HG02938 (cell line): ENCODE measurements at regions not wholly inside any gene's neighbourhood (a gene's known extent, or its start where the extent isn't known, plus 50 kb on each side); places are given as distances from the start of the nearest gene placed in this dataset.
"Not testable (repeated sequence)": the region's sequence is repeated elsewhere in the genome, so short reads cannot be mapped to it uniquely, and the experiment has no call there.

Source experiments
- ATAC-seq: cut with Tn5 transposase; IDR thresholded peaks from one replicate; pipeline ENCODE4 v1.9.1; 2021; ENCODE audit warnings: mild to moderate bottlenecking, moderate library complexity; ENCODE audit not compliant: unreplicated experiment

DNA sequence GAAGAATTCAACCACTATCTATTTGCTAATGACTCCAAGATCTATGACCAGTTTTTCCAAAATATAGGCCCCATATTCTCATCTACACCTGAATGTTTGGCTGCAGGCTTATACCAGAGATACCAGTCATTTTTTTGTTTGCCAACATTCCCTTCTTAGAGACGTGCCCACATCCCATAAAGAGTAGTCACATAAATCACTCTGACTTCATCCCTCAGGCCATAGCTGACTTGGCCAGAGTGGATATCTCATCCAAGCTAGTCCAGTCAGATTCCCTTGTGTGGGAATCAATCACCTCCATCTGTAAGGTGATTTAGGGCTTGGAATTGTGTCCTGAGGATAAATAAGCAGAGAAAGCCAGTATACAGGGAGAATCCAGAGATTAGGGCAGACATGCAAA is 124.3 kb upstream of the SLC24A2 start:
- no peak for ATAC-seq

DNA sequence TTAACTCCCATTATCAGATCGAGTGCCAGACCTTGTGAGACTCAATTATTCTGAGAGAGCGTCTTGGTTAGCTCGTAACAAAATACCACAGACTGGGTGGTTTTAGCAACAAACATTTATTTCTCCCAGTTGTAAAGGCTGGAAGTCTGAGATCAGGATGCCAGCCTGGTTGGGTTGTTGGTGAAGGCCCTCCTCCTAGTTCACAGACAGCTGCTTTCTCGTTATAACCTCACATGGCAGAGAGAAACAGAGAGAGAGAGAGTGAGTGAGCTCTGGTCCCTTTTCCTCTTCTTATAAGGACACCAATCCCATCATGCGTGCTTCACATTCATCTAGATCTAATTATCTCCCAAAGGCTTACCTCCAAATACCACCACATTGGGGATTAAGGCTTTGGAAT is 114.2 kb upstream of the SLC24A2 start:
- ATAC-seq: no peak

DNA sequence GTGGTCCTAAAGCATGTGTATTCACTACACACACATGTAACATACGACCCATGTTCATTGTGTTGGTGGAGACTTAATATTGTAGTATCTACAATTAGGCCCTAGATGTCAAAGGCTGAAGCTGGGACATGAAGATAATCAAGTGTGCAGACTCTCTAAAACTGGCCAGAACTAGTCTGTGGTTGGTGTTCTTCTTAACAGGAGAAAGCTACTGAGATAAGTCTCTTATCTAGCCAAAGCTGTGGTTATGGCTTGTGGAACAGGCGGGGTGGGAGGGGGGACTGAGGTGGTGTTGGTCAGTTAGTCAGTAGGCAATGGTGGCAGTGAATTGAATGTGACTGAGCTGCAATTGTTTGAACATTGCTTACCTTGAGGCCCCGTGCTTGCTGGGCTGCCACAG is 112.7 kb upstream of the SLC24A2 start:
- ATAC-seq: no peak

- ATAC-seq: no peak
Observed at GRCh38 chr9:19896161-19896560, 107.3 kb upstream of the SLC24A2 start.

DNA sequence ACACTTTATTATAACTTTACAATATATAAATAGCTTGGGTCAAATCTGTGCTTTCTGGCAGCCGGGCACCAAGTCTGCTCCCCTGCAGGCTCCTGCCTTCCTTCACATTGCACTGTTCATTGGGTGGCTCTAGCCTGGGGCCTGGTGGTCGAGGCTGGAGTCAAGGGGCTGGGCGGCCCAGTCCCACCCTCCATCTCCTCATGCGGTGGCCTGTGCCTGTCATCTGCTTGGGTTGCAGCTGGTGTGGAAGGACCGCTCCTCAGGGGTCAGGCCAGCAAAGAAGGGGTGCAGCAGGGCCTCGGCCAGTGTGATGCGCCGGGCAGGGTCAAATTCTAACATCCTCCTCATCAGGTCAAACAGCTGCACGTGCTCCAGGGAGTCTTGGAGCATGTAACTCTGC is 106.7 kb upstream of the SLC24A2 start:
- not testable (repeated sequence) for ATAC-seq

DNA sequence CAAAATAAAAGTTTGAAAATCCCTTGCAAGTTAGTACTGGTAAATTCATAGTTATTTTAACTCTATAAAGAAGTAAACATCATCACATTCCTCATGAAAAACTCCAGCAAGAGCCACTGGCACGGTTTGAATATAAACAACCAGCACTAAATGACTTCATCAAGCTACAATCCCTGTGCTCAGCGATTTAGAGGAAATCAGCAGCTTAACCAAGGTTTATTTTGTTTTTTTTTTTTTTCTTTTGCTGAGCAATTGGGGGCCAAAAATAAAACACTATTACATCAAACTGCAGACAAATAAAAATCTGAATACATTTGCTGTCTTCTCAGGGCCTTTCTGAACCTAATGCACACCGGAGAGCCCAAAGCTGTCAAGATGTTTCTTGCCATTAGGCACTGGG is 106.2 kb upstream of the SLC24A2 start:
- no peak for ATAC-seq

GRCh38 chr9:19885608-19886007 is 96.8 kb upstream of the SLC24A2 start:
- no peak for ATAC-seq

DNA sequence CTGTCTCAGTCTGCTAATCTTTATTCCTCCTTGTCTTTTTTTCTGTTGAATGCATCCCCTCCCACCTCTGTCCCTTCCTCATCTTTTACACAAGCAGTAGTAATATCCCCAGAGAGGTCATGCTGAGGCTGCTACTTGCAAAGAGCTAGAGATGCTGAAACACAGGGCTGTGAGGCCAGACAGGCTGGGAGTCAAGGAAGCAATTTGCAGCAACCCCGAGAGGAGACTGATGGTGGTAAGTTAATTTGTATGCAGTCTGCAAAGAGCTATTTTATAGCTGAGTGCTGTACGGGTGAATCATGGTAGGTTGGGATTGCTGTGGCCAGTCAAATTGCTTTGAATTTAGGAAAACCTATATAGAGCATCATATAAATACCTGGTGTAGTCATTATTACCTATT is 90.2 kb upstream of the SLC24A2 start:
- no peak for ATAC-seq

DNA sequence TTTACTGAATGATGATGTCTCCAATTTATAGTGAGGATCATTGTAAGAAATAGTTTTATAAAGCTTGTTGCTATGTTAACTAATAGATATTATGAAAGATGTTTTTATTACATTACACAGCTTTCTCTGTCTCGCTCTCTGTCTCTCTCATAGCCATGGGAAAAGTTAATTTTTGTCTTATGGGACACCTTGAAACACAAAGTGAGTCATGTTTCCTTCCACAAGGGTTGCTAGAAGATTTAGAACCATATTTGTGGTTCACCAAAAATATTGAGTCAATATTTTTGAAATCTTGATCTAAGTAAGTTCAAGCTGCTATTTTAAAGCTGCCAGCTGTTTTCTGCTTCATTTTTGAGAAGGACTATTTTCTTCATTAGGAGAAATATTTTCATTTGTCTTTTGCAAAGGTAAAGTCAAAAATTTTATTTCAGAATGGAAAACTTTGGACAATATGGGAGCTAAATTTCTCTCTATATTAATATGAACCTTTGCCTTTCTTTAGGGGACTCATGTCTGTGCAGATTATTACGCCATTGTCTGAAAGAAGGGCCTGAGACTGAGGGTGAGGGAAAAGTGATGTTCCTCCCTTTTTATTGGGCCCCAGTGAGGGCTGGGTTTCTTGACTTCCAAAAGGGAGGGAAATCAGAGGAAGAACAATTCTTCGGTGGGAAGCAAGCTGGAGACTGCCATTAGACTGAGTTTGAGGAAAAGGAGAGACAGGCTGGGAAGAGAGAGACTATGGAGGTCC is 87.9 kb upstream of the SLC24A2 start:
- no peak for ATAC-seq

DNA sequence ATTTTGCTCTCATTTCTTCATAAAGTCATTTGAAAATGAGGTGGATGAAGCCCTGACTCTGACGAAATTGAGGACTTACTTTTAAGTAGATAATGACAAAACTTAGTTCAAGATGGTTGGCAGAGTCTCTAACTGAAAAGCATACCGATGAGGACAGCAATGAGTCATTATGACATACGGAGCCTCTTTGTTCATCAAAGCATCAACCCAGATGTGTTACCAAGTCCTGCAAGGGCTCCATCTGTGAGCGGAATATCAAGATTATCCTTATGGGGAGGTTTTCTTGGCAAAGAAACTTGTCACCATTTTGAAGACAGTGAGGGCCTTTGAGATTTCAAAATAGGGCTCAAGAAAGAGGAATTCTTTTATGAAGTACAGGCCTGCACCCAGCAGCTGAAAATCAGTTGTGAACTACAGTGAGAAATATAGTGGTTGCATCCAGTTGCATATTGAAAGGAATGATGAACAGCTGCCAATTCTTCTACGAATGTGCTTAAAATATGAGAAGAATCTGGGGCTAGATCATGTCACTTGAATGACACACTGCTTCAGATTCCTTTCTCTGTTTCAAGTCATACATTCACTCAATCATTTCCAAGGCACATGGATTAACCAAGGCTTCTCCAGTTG is 86.6 kb upstream of the SLC24A2 start:
- ATAC-seq: no peak

GRCh38 chr9:19873188-19873587 is 84.4 kb upstream of the SLC24A2 start:
- not testable (repeated sequence) for ATAC-seq

DNA sequence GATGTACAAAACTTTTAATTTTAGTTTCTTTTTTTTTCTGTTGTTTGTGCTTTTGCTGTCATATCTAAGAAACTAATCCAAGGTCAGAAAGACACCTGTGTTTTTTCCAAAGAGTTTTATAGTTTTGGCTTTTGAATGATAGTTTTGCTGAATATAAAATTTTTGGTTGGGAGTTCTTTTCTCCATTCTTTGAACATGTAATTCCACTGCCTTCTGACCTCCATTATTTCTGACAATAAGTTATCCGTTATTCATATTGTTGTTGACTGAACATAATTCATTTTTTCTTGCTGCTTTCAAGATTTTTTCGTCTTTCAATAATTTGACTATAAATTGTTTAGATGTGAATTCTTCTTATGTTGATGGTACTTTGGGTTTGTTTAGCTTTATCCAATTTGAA is 82.2 kb upstream of the SLC24A2 start:
- no peak for ATAC-seq

- no peak for ATAC-seq
Observed at GRCh38 chr9:19840953-19841352, 52.1 kb upstream of the SLC24A2 start.
